HS-5 (cell line): ENCODE measurements at regions not wholly inside any gene's neighbourhood (a gene's known extent, or its start where the extent isn't known, plus 50 kb on each side); places are given as distances from the start of the nearest gene placed in this dataset.
"Not testable (repeated sequence)": the region's sequence is repeated elsewhere in the genome, so short reads cannot be mapped to it uniquely, and the experiment has no call there.

Experiments
- DNase-seq: peaks from one replicate; pipeline ENCODE4 v3.0.0-alpha.2; 2012; ENCODE audit warnings: low read depth

- no peak for DNase-seq
Measured at GRCh38 chrX:138929926-138930582, 218.5 kb upstream of the FGF13 start.

- DNase-seq = no peak
Measured at GRCh38 chrX:138928737-138929459, 217.4 kb upstream of the FGF13 start.

- peak; percentile 68 for DNase-seq
Measured at GRCh38 chrX:138925330-138925729, 213.8 kb upstream of the FGF13 start.

- DNase-seq = no peak
Measured at GRCh38 chrX:138923805-138924204, 212.3 kb upstream of the FGF13 start.

- no peak for DNase-seq
Measured at GRCh38 chrX:138921031-138921430, 209.5 kb upstream of the FGF13 start.

GRCh38 chrX:138917781-138918180 lies 206.3 kb upstream of the FGF13 start:
- DNase-seq = peak; percentile 61

GRCh38 chrX:138914767-138915166 lies 203.2 kb upstream of the FGF13 start:
- no peak for DNase-seq

- DNase-seq = no peak
Measured at GRCh38 chrX:138908577-138908976, 197.1 kb upstream of the FGF13 start.

GRCh38 chrX:138897621-138898492 lies 186.3 kb upstream of the FGF13 start:
- DNase-seq = no peak

- DNase-seq = no peak
Measured at GRCh38 chrX:138890491-138890890, 179.0 kb upstream of the FGF13 start.

GRCh38 chrX:138889149-138889548 lies 177.6 kb upstream of the FGF13 start:
- DNase-seq = no peak

GRCh38 chrX:138886769-138887168 lies 175.3 kb upstream of the FGF13 start:
- no peak for DNase-seq

GRCh38 chrX:138885886-138886285 lies 174.4 kb upstream of the FGF13 start:
- no peak for DNase-seq

- not testable (repeated sequence) for DNase-seq
Measured at GRCh38 chrX:138880293-138880692, 168.8 kb upstream of the FGF13 start.

- peak; percentile 33 for DNase-seq
Measured at GRCh38 chrX:138877746-138878145, 166.2 kb upstream of the FGF13 start.

- DNase-seq = no peak
Measured at GRCh38 chrX:138875472-138875871, 164.0 kb upstream of the FGF13 start.

- no peak for DNase-seq
Measured at GRCh38 chrX:138874271-138874935, 162.9 kb upstream of the FGF13 start.

GRCh38 chrX:138873640-138874039 lies 162.1 kb upstream of the FGF13 start:
- not testable (repeated sequence) for DNase-seq

GRCh38 chrX:138872537-138872936 lies 161.0 kb upstream of the FGF13 start:
- DNase-seq = no peak

GRCh38 chrX:138871739-138872138 lies 160.2 kb upstream of the FGF13 start:
- no peak for DNase-seq

- DNase-seq = no peak
Measured at GRCh38 chrX:138866643-138867042, 155.1 kb upstream of the FGF13 start.

GRCh38 chrX:138865093-138865649 lies 153.7 kb upstream of the FGF13 start:
- no peak for DNase-seq
